GM12878 (cell line): ENCODE measurements at regions not wholly inside any gene's neighbourhood (a gene's known extent, or its start where the extent isn't known, plus 50 kb on each side); places are given as distances from the start of the nearest gene placed in this dataset.

Experiments
- ATAC-seq: fragments of 200-7000 bp; cut with Tn5 transposase; 3 replicates; pipeline ENCODE4 v1.9.1; 2020; ENCODE audit warnings: mild to moderate bottlenecking, moderate library complexity
- BruUV-seq: library from RNA; stranded (reverse); fragments of 400-500 nt; replicated peaks from 2 replicates; lab custom pipeline; 2021; lab: Mats Ljungman, UMichigan
- CTCF ChIA-PET: fragments of 300-600 bp; sonication (Branson Sonifier 250); formaldehyde crosslinking; extraction: SDS; loops from one replicate; lab custom pipeline; 2021; ENCODE audit warnings: inconsistent platforms; lab: Yijun Ruan, JAX
- POLR2A ChIA-PET: fragments of 350-600 bp; formaldehyde crosslinking; extraction: SDS; loops from one replicate; lab custom pipeline; 2021; ENCODE audit warnings: inconsistent platforms; lab: Charles Lee
- RAD21 ChIA-PET: fragments of 300-600 bp; sonication (Branson Sonifier 250); formaldehyde crosslinking; loops from one replicate; lab custom pipeline; 2023; ENCODE audit warnings: antibody characterized with exemption; ENCODE audit not compliant: unreplicated experiment; lab: Charles Lee
- SMC1A ChIA-PET: fragments of 300-600 bp; sonication (Branson Sonifier 250); formaldehyde crosslinking; loops from one replicate; lab custom pipeline; 2023; ENCODE audit not compliant: unreplicated experiment, uncharacterized antibody; lab: Charles Lee
- DNase-seq: peaks from one replicate; pipeline ENCODE4 v3.0.0-alpha.2; 2011; ENCODE audit warnings: low read depth, low spot score
- FAIRE-seq: peaks from 3 replicates; lab custom pipeline; 2011; peaks lifted over from hg19 to GRCh38; lab: Jason Lieb, UNC
- H2AFZ ChIP-seq: 2 replicates; pipeline ENCODE4 v1.6.0; 2011; ENCODE audit warnings: low read depth, low read length, control low read depth; ENCODE audit not compliant: control insufficient read depth
- H3K27ac ChIP-seq: 2 replicates; pipeline ENCODE4 v1.5.1; 2011; ENCODE audit warnings: control low read depth; ENCODE audit not compliant: control insufficient read depth, insufficient read depth
- H3K27me3 ChIP-seq, 2 experiments: replicated peaks in 1 of 2; 2 replicates each; pipeline versions ENCODE4 v1.6.0 to v1.6.1; 2011; ENCODE audit warnings: low read length in 1 of 2; ENCODE audit not compliant: control insufficient read depth in 2 of 2, insufficient read depth in 2 of 2
- H3K36me3 ChIP-seq, 2 experiments: 2 replicates each; pipeline ENCODE4 v1.5.1; 2011; ENCODE audit warnings: low read length in 1 of 2; ENCODE audit not compliant: control insufficient read depth in 2 of 2, insufficient read depth in 2 of 2
- H3K4me1 ChIP-seq: 2 replicates; pipeline ENCODE4 v1.6.1; 2011; ENCODE audit warnings: mild to moderate bottlenecking, low read length, moderate library complexity, mixed read lengths; ENCODE audit not compliant: control insufficient read depth, insufficient read depth
- H3K4me2 ChIP-seq: 2 replicates; pipeline ENCODE4 v1.6.0; 2011; ENCODE audit warnings: control low read depth; ENCODE audit not compliant: control insufficient read depth, insufficient read depth
- H3K4me3 ChIP-seq: fragments of 200-600 bp; sonication (generic); 2 replicates; pipeline ENCODE4 v1.5.1; 2016
- H3K79me2 ChIP-seq: 2 replicates; pipeline ENCODE4 v1.6.0; 2011; ENCODE audit warnings: low read length; ENCODE audit not compliant: control insufficient read depth, insufficient read depth
- H3K9ac ChIP-seq: 2 replicates; pipeline ENCODE4 v1.8.0; 2011; ENCODE audit warnings: low read length, control low read depth, mixed read lengths; ENCODE audit not compliant: control insufficient read depth, insufficient read depth
- H3K9me3 ChIP-seq: replicated peaks from 3 replicates; pipeline ENCODE4 v1.5.1; 2011; ENCODE audit warnings: mild to moderate bottlenecking, low read length; ENCODE audit not compliant: control insufficient read depth, insufficient read depth
- H4K20me1 ChIP-seq: 2 replicates; pipeline ENCODE4 v1.6.0; 2011; ENCODE audit not compliant: control insufficient read depth, insufficient read depth
- ESRRA ChIP-seq: IDR thresholded peaks from 2 replicates; pipeline ENCODE4 v1.6.1; 2012; ENCODE audit warnings: mild to moderate bottlenecking, low read length, improper control_type of control experiment
- FOXK2 ChIP-seq: fragments of 450-650 bp; IDR thresholded peaks from 2 replicates; pipeline ENCODE4 v1.6.1; 2017; ENCODE audit warnings: mild to moderate bottlenecking, moderate library complexity
- RCOR1 ChIP-seq: conservative IDR thresholded peaks from 2 replicates; pipeline ENCODE4 v1.6.1; 2012; ENCODE audit warnings: low read depth, low read length, improper control_type of control experiment
- WGBS: methylation state at CpG from one replicate; pipeline ENCODE4 v1.1.6; 2016; ENCODE audit warnings: low lambda C conversion rate; ENCODE audit not compliant: insufficient replicate concordance, insufficient coverage; ENCODE audit errors: missing lambda C conversion rate; 5-methylcytosine and 5-hydroxymethylcytosine counted together
- in situ Hi-C: fragments of 300-500 bp; cut with MboI; formaldehyde crosslinking; loops from 9 replicates; pipeline ENCODE4 v1.14.3; 2018; ENCODE audit warnings: mixed read lengths
- intact Hi-C: fragments of 100-400 bp; cut with micrococcal nuclease; formaldehyde crosslinking; loops from one replicate; pipeline ENCODE4 v1.14.2; 2022; ENCODE audit not compliant: unreplicated experiment
- TF ChIP-seq, protein P1 (sequence below): IDR thresholded peaks from 2 replicates; pipeline ENCODE4 v1.6.1; 2011; ENCODE audit warnings: borderline replicate concordance, low read depth, mild to moderate bottlenecking, moderate library complexity, mixed read lengths, low read length; ENCODE audit not compliant: insufficient read depth; ENCODE audit errors: extremely low read length
- TF ChIP-seq, protein P2 (sequence below): fragments of 450-650 bp; conservative IDR thresholded peaks from 2 replicates; pipeline ENCODE4 v1.6.1; 2017; ENCODE audit warnings: mild to moderate bottlenecking, moderate library complexity
- TF ChIP-seq, protein P3 (sequence below): IDR thresholded peaks from 2 replicates; pipeline ENCODE4 v1.6.1; 2011; ENCODE audit warnings: mild to moderate bottlenecking, low read depth, low read length, moderate library complexity; ENCODE audit not compliant: insufficient replicate concordance

DNA sequence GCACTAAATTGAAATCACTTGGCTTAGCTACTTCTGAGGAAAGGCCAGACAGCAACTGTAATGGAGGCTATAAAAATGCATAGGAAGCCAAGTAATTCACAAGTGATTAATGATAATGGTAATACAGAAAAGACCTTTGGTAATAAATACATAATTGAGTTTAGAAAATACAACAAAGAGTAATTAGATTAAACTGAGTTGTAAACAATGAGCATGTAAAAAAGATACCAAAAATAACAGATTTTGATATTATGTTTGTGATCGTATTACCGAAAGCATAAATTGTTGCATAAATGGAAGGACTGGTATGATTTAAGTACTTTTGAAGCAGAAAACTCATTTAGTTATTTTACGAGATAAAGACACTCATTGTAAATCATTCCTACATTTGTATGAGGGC is 556.7 kb upstream of the TMPRSS15 start:
- TF ChIP-seq RCOR1 (no peak), FOXK2 (no peak), ESRRA (no peak)
- TF ChIP-seq, protein P1, sequence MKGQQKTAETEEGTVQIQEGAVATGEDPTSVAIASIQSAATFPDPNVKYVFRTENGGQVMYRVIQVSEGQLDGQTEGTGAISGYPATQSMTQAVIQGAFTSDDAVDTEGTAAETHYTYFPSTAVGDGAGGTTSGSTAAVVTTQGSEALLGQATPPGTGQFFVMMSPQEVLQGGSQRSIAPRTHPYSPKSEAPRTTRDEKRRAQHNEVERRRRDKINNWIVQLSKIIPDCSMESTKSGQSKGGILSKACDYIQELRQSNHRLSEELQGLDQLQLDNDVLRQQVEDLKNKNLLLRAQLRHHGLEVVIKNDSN: no peak
- TF ChIP-seq, protein P2, sequence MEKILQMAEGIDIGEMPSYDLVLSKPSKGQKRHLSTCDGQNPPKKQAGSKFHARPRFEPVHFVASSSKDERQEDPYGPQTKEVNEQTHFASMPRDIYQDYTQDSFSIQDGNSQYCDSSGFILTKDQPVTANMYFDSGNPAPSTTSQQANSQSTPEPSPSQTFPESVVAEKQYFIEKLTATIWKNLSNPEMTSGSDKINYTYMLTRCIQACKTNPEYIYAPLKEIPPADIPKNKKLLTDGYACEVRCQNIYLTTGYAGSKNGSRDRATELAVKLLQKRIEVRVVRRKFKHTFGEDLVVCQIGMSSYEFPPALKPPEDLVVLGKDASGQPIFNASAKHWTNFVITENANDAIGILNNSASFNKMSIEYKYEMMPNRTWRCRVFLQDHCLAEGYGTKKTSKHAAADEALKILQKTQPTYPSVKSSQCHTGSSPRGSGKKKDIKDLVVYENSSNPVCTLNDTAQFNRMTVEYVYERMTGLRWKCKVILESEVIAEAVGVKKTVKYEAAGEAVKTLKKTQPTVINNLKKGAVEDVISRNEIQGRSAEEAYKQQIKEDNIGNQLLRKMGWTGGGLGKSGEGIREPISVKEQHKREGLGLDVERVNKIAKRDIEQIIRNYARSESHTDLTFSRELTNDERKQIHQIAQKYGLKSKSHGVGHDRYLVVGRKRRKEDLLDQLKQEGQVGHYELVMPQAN: no peak
- TF ChIP-seq, protein P3, sequence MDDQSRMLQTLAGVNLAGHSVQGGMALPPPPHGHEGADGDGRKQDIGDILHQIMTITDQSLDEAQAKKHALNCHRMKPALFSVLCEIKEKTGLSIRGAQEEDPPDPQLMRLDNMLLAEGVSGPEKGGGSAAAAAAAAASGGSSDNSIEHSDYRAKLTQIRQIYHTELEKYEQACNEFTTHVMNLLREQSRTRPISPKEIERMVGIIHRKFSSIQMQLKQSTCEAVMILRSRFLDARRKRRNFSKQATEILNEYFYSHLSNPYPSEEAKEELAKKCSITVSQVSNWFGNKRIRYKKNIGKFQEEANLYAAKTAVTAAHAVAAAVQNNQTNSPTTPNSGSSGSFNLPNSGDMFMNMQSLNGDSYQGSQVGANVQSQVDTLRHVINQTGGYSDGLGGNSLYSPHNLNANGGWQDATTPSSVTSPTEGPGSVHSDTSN: no peak
- TF ChIP-seq, all 136 proteins: peak for 0
- H3K27me3 ChIP-seq: no peaks in the 10 kb centered on the region
- no peaks in the 10 kb centered on the region for H3K4me1 ChIP-seq
- in situ Hi-C loops: no loop called here
- no peaks in the 10 kb centered on the region for H3K79me2 ChIP-seq
- WGBS: 75% methylated on average over 3 of the region's 3 CpGs
- BruUV-seq: no TSS peak
- no peaks in the 10 kb centered on the region for H3K36me3 ChIP-seq
- H3K4me2 ChIP-seq: no peak overlapping the region
- ChIA-PET CTCF (interaction anchor here (0.9 to 1.1 kb wide), 2 partner anchors 9 to 13 kb away, joined by 3 read pairs; no protein-coding TSS in a partner anchor), SMC1A (no interaction called here), POLR2A (no interaction called here), RAD21 (no interaction called here)
- no peak for DNase-seq
- intact Hi-C loops: no loop called here
- no peak overlapping the region for H2AFZ ChIP-seq
- FAIRE-seq: no peak
- H3K9ac ChIP-seq: no peak overlapping the region
- no peak overlapping the region for H3K4me3 ChIP-seq
- no peaks in the 10 kb centered on the region for H4K20me1 ChIP-seq
- H3K27ac ChIP-seq: no peak overlapping the region
- ATAC-seq: no peak
- H3K9me3 ChIP-seq: no peaks in the 10 kb centered on the region
